GM23338 (cell line): ENCODE measurements at regions not wholly inside any gene's neighbourhood (a gene's known extent, or its start where the extent isn't known, plus 50 kb on each side); places are given as distances from the start of the nearest gene placed in this dataset.

ENCODE experiments used
- EZH2 ChIP-seq: fragments of 200-600 bp; sonication (generic); IDR thresholded peaks from one replicate; pipeline ENCODE4 v1.8.0; 2017; ENCODE audit warnings: antibody characterized with exemption, mild to moderate bottlenecking, low read depth; ENCODE audit not compliant: unreplicated experiment
- JUNB ChIP-seq: IDR thresholded peaks from one replicate; pipeline ENCODE4 v1.6.1; 2016; ENCODE audit warnings: antibody characterized with exemption; ENCODE audit not compliant: unreplicated experiment
- NANOG ChIP-seq: IDR thresholded peaks from 2 replicates; pipeline ENCODE4 v1.6.1; 2016; ENCODE audit warnings: antibody characterized with exemption, borderline replicate concordance
- POLR2AphosphoS5 ChIP-seq: IDR thresholded peaks from 2 replicates; pipeline ENCODE4 v1.6.1; 2016; ENCODE audit warnings: antibody characterized with exemption, low read depth
- ZNF114 ChIP-seq: fragments of 250-450 bp; sonication (Bioruptor Pico); IDR thresholded peaks from 2 replicates; pipeline ENCODE4 v1.5.0; 2020; ENCODE audit warnings: mild to moderate bottlenecking, moderate library complexity
- ZNF331 ChIP-seq: fragments of 250-450 bp; sonication (Bioruptor Pico); IDR thresholded peaks from 2 replicates; pipeline ENCODE4 v1.5.0; 2020; ENCODE audit warnings: low read depth, mild to moderate bottlenecking, moderate library complexity
- TF ChIP-seq, protein P1 (sequence below): fragments of 250-450 bp; sonication (Bioruptor Pico); IDR thresholded peaks from 2 replicates; pipeline ENCODE4 v1.5.0; 2020; ENCODE audit warnings: mild to moderate bottlenecking, moderate library complexity
- TF ChIP-seq, protein P2 (sequence below): IDR thresholded peaks from 2 replicates; pipeline ENCODE4 v1.6.1; 2016; ENCODE audit warnings: antibody characterized with exemption

- TF ChIP-seq, protein P1, sequence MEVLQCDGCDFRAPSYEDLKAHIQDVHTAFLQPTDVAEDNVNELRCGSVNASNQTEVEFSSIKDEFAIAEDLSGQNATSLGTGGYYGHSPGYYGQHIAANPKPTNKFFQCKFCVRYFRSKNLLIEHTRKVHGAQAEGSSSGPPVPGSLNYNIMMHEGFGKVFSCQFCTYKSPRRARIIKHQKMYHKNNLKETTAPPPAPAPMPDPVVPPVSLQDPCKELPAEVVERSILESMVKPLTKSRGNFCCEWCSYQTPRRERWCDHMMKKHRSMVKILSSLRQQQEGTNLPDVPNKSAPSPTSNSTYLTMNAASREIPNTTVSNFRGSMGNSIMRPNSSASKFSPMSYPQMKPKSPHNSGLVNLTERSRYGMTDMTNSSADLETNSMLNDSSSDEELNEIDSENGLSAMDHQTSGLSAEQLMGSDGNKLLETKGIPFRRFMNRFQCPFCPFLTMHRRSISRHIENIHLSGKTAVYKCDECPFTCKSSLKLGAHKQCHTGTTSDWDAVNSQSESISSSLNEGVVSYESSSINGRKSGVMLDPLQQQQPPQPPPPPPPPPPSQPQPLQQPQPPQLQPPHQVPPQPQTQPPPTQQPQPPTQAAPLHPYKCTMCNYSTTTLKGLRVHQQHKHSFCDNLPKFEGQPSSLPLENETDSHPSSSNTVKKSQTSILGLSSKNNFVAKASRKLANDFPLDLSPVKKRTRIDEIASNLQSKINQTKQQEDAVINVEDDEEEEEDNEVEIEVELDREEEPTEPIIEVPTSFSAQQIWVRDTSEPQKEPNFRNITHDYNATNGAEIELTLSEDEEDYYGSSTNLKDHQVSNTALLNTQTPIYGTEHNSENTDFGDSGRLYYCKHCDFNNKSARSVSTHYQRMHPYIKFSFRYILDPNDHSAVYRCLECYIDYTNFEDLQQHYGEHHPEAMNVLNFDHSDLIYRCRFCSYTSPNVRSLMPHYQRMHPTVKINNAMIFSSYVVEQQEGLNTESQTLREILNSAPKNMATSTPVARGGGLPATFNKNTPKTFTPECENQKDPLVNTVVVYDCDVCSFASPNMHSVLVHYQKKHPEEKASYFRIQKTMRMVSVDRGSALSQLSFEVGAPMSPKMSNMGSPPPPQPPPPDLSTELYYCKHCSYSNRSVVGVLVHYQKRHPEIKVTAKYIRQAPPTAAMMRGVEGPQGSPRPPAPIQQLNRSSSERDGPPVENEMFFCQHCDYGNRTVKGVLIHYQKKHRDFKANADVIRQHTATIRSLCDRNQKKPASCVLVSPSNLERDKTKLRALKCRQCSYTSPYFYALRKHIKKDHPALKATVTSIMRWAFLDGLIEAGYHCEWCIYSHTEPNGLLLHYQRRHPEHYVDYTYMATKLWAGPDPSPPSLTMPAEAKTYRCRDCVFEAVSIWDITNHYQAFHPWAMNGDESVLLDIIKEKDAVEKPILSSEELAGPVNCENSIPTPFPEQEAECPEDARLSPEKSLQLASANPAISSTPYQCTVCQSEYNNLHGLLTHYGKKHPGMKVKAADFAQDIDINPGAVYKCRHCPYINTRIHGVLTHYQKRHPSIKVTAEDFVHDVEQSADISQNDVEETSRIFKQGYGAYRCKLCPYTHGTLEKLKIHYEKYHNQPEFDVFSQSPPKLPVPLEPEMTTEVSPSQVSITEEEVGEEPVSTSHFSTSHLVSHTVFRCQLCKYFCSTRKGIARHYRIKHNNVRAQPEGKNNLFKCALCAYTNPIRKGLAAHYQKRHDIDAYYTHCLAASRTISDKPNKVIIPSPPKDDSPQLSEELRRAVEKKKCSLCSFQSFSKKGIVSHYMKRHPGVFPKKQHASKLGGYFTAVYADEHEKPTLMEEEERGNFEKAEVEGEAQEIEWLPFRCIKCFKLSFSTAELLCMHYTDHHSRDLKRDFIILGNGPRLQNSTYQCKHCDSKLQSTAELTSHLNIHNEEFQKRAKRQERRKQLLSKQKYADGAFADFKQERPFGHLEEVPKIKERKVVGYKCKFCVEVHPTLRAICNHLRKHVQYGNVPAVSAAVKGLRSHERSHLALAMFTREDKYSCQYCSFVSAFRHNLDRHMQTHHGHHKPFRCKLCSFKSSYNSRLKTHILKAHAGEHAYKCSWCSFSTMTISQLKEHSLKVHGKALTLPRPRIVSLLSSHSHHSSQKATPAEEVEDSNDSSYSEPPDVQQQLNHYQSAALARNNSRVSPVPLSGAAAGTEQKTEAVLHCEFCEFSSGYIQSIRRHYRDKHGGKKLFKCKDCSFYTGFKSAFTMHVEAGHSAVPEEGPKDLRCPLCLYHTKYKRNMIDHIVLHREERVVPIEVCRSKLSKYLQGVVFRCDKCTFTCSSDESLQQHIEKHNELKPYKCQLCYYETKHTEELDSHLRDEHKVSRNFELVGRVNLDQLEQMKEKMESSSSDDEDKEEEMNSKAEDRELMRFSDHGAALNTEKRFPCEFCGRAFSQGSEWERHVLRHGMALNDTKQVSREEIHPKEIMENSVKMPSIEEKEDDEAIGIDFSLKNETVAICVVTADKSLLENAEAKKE (CRISPR knock-in tag), result no peak
- no peak for TF ChIP-seq EZH2
- no peak for TF ChIP-seq NANOG
- TF ChIP-seq, protein P2, sequence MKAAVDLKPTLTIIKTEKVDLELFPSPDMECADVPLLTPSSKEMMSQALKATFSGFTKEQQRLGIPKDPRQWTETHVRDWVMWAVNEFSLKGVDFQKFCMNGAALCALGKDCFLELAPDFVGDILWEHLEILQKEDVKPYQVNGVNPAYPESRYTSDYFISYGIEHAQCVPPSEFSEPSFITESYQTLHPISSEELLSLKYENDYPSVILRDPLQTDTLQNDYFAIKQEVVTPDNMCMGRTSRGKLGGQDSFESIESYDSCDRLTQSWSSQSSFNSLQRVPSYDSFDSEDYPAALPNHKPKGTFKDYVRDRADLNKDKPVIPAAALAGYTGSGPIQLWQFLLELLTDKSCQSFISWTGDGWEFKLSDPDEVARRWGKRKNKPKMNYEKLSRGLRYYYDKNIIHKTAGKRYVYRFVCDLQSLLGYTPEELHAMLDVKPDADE, result no peak
- TF ChIP-seq POLR2AphosphoS5, result no peak
- TF ChIP-seq ZNF114, result no peak
- no peak for TF ChIP-seq JUNB
- no peak for TF ChIP-seq ZNF331
These were observed 115.1 kb downstream of the SLC25A47 start (continued) for GRCh38 chr14:100438271-100438670.
